HG03378 (cell line): ENCODE measurements at regions not wholly inside any gene's neighbourhood (a gene's known extent, or its start where the extent isn't known, plus 50 kb on each side); places are given as distances from the start of the nearest gene placed in this dataset.
"Not testable (repeated sequence)": the region's sequence is repeated elsewhere in the genome, so short reads cannot be mapped to it uniquely, and the experiment has no call there.

ENCODE experiments used
- ATAC-seq: cut with Tn5 transposase; IDR thresholded peaks from one replicate; pipeline ENCODE4 v1.9.1; 2021; ENCODE audit warnings: mild to moderate bottlenecking, moderate library complexity; ENCODE audit not compliant: unreplicated experiment

- ATAC-seq: no peak
These were observed 425.1 kb downstream of the GBA3 start for GRCh38 chr4:23117826-23118225.

GRCh38 chr4:23114538-23114937 lies 421.8 kb downstream of the GBA3 start:
- ATAC-seq: no peak

GRCh38 chr4:23113104-23113503 lies 420.4 kb downstream of the GBA3 start:
- ATAC-seq: no peak

GRCh38 chr4:23106516-23106915 lies 413.8 kb downstream of the GBA3 start:
- ATAC-seq: no peak

- no peak for ATAC-seq
These were observed 413.1 kb downstream of the GBA3 start for GRCh38 chr4:23105759-23106370.

GRCh38 chr4:23097251-23097650 lies 404.5 kb downstream of the GBA3 start:
- ATAC-seq: no peak

GRCh38 chr4:23091711-23092110 lies 399.0 kb downstream of the GBA3 start:
- no peak for ATAC-seq

GRCh38 chr4:23085249-23085568 lies 392.5 kb downstream of the GBA3 start:
- no peak for ATAC-seq

- no peak for ATAC-seq
These were observed 392.0 kb downstream of the GBA3 start for GRCh38 chr4:23084559-23085248.

GRCh38 chr4:23083391-23083790 lies 390.7 kb downstream of the GBA3 start:
- no peak for ATAC-seq

- ATAC-seq: not testable (repeated sequence)
These were observed 387.4 kb downstream of the GBA3 start for GRCh38 chr4:23080171-23080570.

GRCh38 chr4:23070848-23071570 lies 378.3 kb downstream of the GBA3 start:
- no peak for ATAC-seq

GRCh38 chr4:23068756-23069155 lies 376.0 kb downstream of the GBA3 start:
- ATAC-seq: no peak

- ATAC-seq: no peak
These were observed 375.6 kb downstream of the GBA3 start for GRCh38 chr4:23068287-23068686.

GRCh38 chr4:23062188-23062587 lies 369.5 kb downstream of the GBA3 start:
- ATAC-seq: no peak

GRCh38 chr4:23061431-23061830 lies 368.7 kb downstream of the GBA3 start:
- no peak for ATAC-seq

GRCh38 chr4:23060776-23061175 lies 368.0 kb downstream of the GBA3 start:
- ATAC-seq: no peak

- ATAC-seq: no peak
These were observed 365.5 kb downstream of the GBA3 start for GRCh38 chr4:23058165-23058776.

- no peak for ATAC-seq
These were observed 348.8 kb downstream of the GBA3 start for GRCh38 chr4:23041501-23041900.

- no peak for ATAC-seq
These were observed 347.8 kb downstream of the GBA3 start for GRCh38 chr4:23040539-23040938.

- ATAC-seq: no peak
These were observed 347.1 kb downstream of the GBA3 start for GRCh38 chr4:23039818-23040217.
